H1 (cell line): ENCODE measurements at regions not wholly inside any gene's neighbourhood (a gene's known extent, or its start where the extent isn't known, plus 50 kb on each side); places are given as distances from the start of the nearest gene placed in this dataset.
"Not testable (repeated sequence)": the region's sequence is repeated elsewhere in the genome, so short reads cannot be mapped to it uniquely, and the experiment has no call there.

Experiments used
- ASH2L ChIP-seq: fragments of 200-600, 300-600 bp; sonication (generic); IDR thresholded peaks from one replicate; pipeline ENCODE4 v1.7.1; 2017; ENCODE audit warnings: low read length
- CREB1 ChIP-seq: IDR thresholded peaks from 2 replicates; pipeline ENCODE4 v1.6.1; 2012; ENCODE audit warnings: inconsistent platforms
- CTCF ChIP-seq, 3 experiments: IDR thresholded peaks; 1 replicate in 2 of 3; 2 replicates in 1 of 3; pipeline versions ENCODE4 v1.5.1 to v1.6.1; 2011; ENCODE audit warnings: low read length in 3 of 3, mild to moderate bottlenecking in 3 of 3, inconsistent platforms in 2 of 3, low read depth in 1 of 3, moderate library complexity in 1 of 3; ENCODE audit not compliant: insufficient read depth in 1 of 3; ENCODE audit errors: control extremely low read depth in 1 of 3
- FOSL1 ChIP-seq: IDR thresholded peaks from 2 replicates; pipeline ENCODE4 v1.6.1; 2011; ENCODE audit warnings: mild to moderate bottlenecking, low read depth, low read length, moderate library complexity; ENCODE audit not compliant: insufficient read depth
- POLR2AphosphoS5 ChIP-seq: IDR thresholded peaks from 2 replicates; pipeline ENCODE4 v1.6.1; 2011; ENCODE audit warnings: low read depth, low read length
- POU5F1 ChIP-seq: IDR thresholded peaks from 2 replicates; pipeline ENCODE4 v1.6.1; 2011; ENCODE audit warnings: low read depth, mild to moderate bottlenecking, low read length, moderate library complexity
- RBBP5 ChIP-seq: IDR thresholded peaks from 2 replicates; pipeline ENCODE4 v1.7.1; 2012; ENCODE audit warnings: low read depth, mild to moderate bottlenecking, inconsistent platforms, low read length, moderate library complexity, borderline replicate concordance
- TAF1 ChIP-seq: IDR thresholded peaks from 2 replicates; pipeline ENCODE4 v1.6.1; 2011; ENCODE audit warnings: mild to moderate bottlenecking, low read depth, low read length
- YY1 ChIP-seq: IDR thresholded peaks from 2 replicates; pipeline ENCODE4 v1.6.1; 2011; ENCODE audit warnings: low read depth, mild to moderate bottlenecking, low read length
- ZNF274 ChIP-seq: IDR thresholded peaks from 2 replicates; pipeline ENCODE4 v1.7.0; 2012; ENCODE audit warnings: low read length, borderline replicate concordance; ENCODE audit errors: extremely low read depth

- TF ChIP-seq CREB1; YY1; CTCF (IDR thresholded peaks at IDR 0.05; ENCODE audit: control extremely low read depth in 1 of 3, insufficient read depth in 1 of 3, low read depth in 1 of 3, low read length in 3 of 3); ZNF274; FOSL1; TAF1; ASH2L; POU5F1; POLR2AphosphoS5; RBBP5: not testable (repeated sequence)
These were observed 413.8 kb upstream of the CTSO start for GRCh38 chr4:156367502-156367901.
